ENCODE measurements at regions not wholly inside any gene's neighbourhood (a gene's known extent, or its start where the extent isn't known, plus 50 kb on each side); places are given as distances from the start of the nearest gene placed in this dataset.

DNA sequence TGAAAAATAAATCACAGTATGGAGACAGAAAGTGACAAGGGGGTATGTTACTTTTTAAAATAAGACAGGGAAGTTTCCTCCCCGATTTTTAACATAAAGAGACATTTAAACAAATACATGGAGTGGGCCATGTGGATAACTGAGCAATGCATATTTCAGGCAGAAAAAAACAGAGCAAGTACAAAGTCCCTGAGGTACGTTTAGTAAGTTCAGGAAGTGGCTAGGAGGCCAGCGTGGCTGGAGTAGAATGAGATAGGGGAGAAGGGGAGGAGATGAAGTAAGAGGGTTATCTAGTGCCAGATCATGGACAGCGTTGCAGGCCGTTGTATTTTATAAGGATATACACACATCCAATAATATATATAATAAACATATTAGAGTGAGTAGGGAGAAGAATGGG is 84.2 kb upstream of the ELL2 start:
- CTCF ChIA-PET = no interaction called here
- TF ChIP-seq, protein P1, sequence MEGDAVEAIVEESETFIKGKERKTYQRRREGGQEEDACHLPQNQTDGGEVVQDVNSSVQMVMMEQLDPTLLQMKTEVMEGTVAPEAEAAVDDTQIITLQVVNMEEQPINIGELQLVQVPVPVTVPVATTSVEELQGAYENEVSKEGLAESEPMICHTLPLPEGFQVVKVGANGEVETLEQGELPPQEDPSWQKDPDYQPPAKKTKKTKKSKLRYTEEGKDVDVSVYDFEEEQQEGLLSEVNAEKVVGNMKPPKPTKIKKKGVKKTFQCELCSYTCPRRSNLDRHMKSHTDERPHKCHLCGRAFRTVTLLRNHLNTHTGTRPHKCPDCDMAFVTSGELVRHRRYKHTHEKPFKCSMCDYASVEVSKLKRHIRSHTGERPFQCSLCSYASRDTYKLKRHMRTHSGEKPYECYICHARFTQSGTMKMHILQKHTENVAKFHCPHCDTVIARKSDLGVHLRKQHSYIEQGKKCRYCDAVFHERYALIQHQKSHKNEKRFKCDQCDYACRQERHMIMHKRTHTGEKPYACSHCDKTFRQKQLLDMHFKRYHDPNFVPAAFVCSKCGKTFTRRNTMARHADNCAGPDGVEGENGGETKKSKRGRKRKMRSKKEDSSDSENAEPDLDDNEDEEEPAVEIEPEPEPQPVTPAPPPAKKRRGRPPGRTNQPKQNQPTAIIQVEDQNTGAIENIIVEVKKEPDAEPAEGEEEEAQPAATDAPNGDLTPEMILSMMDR (IDR thresholded peaks at IDR 0.05; ENCODE audit: control extremely low read depth, extremely low read depth, low read depth, missing control alignments) = no peak
- POLR2A ChIA-PET = no interaction called here
- no peak for DNase-seq (ENCODE audit: extremely low spot score)

DNA sequence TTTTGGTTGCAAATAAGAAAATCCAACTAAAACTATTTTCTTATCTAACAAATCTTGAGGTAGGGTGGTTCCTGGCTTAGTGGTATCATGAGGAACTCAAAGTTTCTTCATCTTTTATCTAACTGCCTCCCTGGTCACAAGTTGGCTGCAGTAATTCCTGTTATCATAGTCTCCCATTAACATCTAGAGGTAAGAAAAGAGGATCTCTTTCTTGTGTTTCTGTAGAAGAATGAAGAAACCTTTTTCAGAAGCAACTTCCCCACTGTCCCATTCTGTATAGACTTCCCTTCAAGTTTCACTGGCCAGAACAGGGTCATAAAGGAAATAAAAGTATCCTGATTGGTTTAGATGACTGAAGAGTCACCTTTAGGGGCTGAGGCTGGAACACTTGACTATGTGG is 81.8 kb upstream of the ELL2 start:
- CTCF ChIA-PET = no interaction called here
- DNase-seq (ENCODE audit: extremely low spot score) = no peak
- TF ChIP-seq, protein P1 (IDR thresholded peaks at IDR 0.05; ENCODE audit: control extremely low read depth, extremely low read depth, low read depth, missing control alignments) = no peak
- POLR2A ChIA-PET = no interaction called here

DNA sequence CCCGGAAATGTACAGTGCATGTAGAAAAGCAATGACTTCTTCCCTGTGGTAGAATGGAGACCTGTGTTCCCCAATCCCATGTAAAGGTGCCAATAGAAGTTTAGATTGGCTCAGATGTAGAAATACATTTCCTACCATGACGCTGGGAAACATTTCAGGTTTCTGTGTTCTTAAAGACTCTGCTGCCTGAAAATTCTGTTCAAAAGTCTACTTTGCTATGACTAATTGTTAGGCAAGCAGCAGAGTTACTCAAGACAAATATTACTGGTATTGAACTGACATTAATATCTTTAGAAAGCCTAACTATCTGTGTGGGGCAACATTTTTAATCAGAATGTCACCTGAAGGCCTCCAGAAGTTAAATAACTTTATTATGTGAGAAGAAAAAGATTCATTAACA is 75.5 kb upstream of the ELL2 start:
- no peak for DNase-seq (ENCODE audit: extremely low spot score)

DNA sequence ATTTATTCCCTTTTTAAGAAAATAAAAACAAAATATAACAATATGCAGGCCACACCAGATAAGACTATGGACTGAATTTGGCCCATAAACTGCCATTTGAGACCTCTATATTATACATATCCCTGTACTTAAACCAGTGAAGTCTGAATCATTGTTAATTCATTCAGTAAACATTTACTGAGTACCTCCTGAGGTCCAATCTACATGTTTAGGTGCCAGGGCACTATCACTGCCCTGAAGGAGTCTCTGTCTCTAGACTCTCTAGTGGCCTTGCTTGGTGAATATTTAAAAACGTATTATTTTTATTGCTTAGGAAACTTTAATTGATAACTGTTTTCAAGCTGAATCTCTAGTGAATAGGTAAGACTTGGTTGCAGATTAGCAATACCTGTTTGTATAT is 74.7 kb upstream of the ELL2 start:
- ChIA-PET CTCF (no interaction called here), POLR2A (no interaction called here)
- DNase-seq (ENCODE audit: extremely low spot score) = no peak
- TF ChIP-seq, protein P1 (IDR thresholded peaks at IDR 0.05; ENCODE audit: control extremely low read depth, extremely low read depth, low read depth, missing control alignments) = no peak

More for the DNA sequence above, 75.5 kb upstream of the ELL2 start:
- ChIA-PET CTCF (interaction anchor here (1.0 kb wide), 1 partner anchor 24 kb away, joined by 3 read pairs; no protein-coding TSS in a partner anchor), POLR2A (no interaction called here)
- TF ChIP-seq, protein P1 (IDR thresholded peaks at IDR 0.05; ENCODE audit: control extremely low read depth, extremely low read depth, low read depth, missing control alignments) = no peak

DNA sequence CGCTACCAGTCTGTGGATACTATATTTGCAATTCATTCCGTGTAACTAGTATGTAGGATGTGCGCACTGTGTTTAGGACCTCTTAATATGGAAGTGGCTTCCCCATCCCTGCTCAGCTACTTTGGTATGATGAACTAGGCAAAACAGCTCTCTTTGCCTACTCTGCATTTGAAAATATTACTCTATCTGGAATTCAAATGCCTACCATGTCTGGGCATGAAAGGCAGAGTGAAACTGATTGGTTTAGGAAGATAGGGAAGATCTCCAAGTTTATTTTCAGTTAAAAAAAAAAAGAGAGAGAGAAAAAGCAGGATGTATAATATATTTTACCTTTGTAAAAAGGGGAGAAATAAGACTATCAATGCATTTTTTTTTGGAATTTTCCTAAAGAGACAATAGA is 74.1 kb upstream of the ELL2 start:
- ChIA-PET POLR2A (no interaction called here), CTCF (no interaction called here)
- TF ChIP-seq, protein P1 (IDR thresholded peaks at IDR 0.05; ENCODE audit: control extremely low read depth, extremely low read depth, low read depth, missing control alignments) = no peak
- no peak for DNase-seq (ENCODE audit: extremely low spot score)

DNA sequence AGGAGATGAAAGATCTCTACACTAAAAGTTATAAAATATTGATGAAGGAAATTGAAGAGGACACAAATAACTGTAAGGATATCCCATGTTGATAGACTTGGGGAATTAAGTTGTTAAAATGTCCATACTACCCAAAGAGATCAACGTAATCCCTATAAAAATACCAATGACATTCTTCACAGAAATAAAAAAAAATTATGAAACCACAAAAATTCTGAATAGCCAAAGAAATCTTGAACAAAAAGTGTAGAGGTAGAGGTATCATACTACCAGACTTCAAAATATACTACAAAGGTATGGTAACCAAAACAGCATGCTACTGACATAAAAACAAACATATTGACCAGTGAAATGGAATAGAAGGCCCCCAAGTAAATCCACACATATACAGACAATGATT is 71.5 kb upstream of the ELL2 start:
- CTCF ChIA-PET = no interaction called here
- DNase-seq (ENCODE audit: extremely low spot score) = no peak
- TF ChIP-seq, protein P1 (IDR thresholded peaks at IDR 0.05; ENCODE audit: control extremely low read depth, extremely low read depth, low read depth, missing control alignments) = no peak
- POLR2A ChIA-PET = no interaction called here

DNA sequence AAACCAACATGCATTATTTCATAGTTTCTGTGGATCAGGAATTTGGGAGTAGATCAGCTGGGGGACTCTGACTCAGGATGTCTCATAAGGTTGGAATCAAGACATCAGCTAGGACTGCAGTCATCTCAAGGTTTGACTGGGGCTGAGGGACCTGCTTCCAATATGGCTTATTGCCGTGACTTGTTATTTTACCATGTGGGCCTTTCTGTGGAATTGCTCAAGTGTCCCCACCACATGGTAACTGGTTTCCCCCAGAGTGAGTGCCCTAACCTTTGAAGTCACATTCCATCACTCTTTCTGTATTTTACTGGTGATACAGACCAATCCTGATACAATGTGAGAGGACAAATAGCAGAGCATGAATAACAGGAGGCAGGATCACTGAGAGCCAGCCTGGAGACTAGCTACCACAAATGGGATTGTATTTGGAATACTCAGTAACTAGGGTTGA is 70.2 kb upstream of the ELL2 start:
- DNase-seq (ENCODE audit: extremely low spot score) = no peak
- ChIA-PET POLR2A (no interaction called here), CTCF (no interaction called here)
- TF ChIP-seq, protein P1 (IDR thresholded peaks at IDR 0.05; ENCODE audit: control extremely low read depth, extremely low read depth, low read depth, missing control alignments) = no peak
